Endodermal cell (in vitro differentiated cells): ENCODE measurements at regions not wholly inside any gene's neighbourhood (a gene's known extent, or its start where the extent isn't known, plus 50 kb on each side); places are given as distances from the start of the nearest gene placed in this dataset.
A peak's percentile ranks its signal among the peaks of the same experiment; 100 is the strongest.

Source experiments
- DNase-seq: peaks from one replicate; pipeline ENCODE4 v3.0.0-alpha.2; 2017
- H3K27ac ChIP-seq: 2 replicates; pipeline ENCODE4 v1.5.1; 2013; ENCODE audit warnings: mild to moderate bottlenecking, low read depth, low read length, moderate library complexity
- H3K27me3 ChIP-seq: 2 replicates; pipeline ENCODE4 v1.6.1; 2013; ENCODE audit warnings: mild to moderate bottlenecking, low read length, moderate library complexity; ENCODE audit not compliant: insufficient read depth, control insufficient read depth, poor library complexity, severe bottlenecking
- H3K36me3 ChIP-seq: 2 replicates; pipeline ENCODE4 v1.7.0; 2013; ENCODE audit warnings: mild to moderate bottlenecking, low read length, moderate library complexity; ENCODE audit not compliant: control insufficient read depth, insufficient read depth
- H3K4me1 ChIP-seq: one replicate; pipeline ENCODE4 v1.7.0; 2013; ENCODE audit warnings: low read length; ENCODE audit not compliant: control insufficient read depth, insufficient read depth
- H3K4me3 ChIP-seq: 2 replicates; pipeline ENCODE4 v1.5.1; 2013; ENCODE audit warnings: mild to moderate bottlenecking, low read length, moderate library complexity
- H3K9ac ChIP-seq: 2 replicates; pipeline ENCODE4 v1.6.1; 2013; ENCODE audit warnings: mild to moderate bottlenecking, low read length, moderate library complexity; ENCODE audit not compliant: poor library complexity, severe bottlenecking; ENCODE audit errors: extremely low read depth
- H3K9me3 ChIP-seq: 2 replicates; pipeline ENCODE4 v1.6.1; 2013; ENCODE audit warnings: mild to moderate bottlenecking, low read length, moderate library complexity; ENCODE audit not compliant: control insufficient read depth
- H3K27ac Mint-ChIP-seq: 2 replicates; pipeline ENCODE4 v1.8.0; 2020; ENCODE audit warnings: mixed read lengths
- H3K27me3 Mint-ChIP-seq: 2 replicates; pipeline ENCODE4 v1.8.0; 2021; ENCODE audit warnings: mild to moderate bottlenecking, mixed read lengths; ENCODE audit not compliant: insufficient read depth
- H3K36me3 Mint-ChIP-seq: 2 replicates; pipeline ENCODE4 v1.8.0; 2020; ENCODE audit warnings: low read depth, mixed read lengths
- H3K4me1 Mint-ChIP-seq: 2 replicates; pipeline ENCODE4 v1.8.0; 2020; ENCODE audit warnings: mixed read lengths
- H3K4me3 Mint-ChIP-seq: 2 replicates; pipeline ENCODE4 v1.8.0; 2020; ENCODE audit warnings: mild to moderate bottlenecking, moderate library complexity, mixed read lengths
- H3K9me3 Mint-ChIP-seq: 2 replicates; pipeline ENCODE4 v1.8.0; 2020; ENCODE audit warnings: mild to moderate bottlenecking, mixed read lengths
- WGBS, 2 experiments: methylation state at CpG; one replicate each; pipeline versions ENCODE4 v1.1.5 to v1.1.7; 2013; ENCODE audit warnings: missing lambda C conversion rate in 2 of 2, mixed read lengths in 1 of 2; ENCODE audit not compliant: insufficient coverage in 1 of 2, insufficient read length in 1 of 2; 5-methylcytosine and 5-hydroxymethylcytosine counted together
- TF ChIP-seq, protein P1 (sequence below): fragments of 200-600 bp; sonication (generic); conservative IDR thresholded peaks from 2 replicates; pipeline ENCODE4 v1.5.0; 2021; ENCODE audit warnings: antibody characterized with exemption, mild to moderate bottlenecking

DNA sequence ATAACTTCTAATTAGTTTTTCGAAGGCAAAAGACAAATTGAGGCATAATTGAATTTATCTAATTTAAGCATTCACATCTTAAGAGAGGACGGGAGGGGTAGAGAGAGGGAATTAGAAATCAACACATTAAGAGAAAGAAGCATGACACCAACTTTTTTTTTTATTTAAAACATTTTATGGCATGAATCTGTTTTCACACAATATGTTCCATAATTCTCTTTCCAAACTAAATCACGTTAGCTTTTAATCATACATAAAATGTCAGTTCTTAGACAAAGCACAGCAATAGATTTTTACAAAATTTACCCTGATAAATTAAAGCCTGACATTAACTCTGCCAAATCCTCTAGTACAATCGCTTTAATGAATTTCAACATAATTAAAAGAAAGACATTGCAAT lies 600.8 kb upstream of the ROBO1 start:
- WGBS, 2 experiments = 88 to 93% methylated on average over 1 to 4 of the region's 4 CpGs
- H3K9ac ChIP-seq = no peak overlapping the region
- H3K4me3 Mint-ChIP-seq = no peak overlapping the region
- no peak for DNase-seq
- peaks cover 34% of the 10 kb centered on the region for H3K27me3 Mint-ChIP-seq
- peaks cover 28% of the 10 kb centered on the region for H3K27me3 ChIP-seq
- no peak overlapping the region for H3K27ac Mint-ChIP-seq
- H3K4me1 ChIP-seq = no peaks in the 10 kb centered on the region
- H3K9me3 Mint-ChIP-seq = no peaks in the 10 kb centered on the region
- H3K4me1 Mint-ChIP-seq = peaks cover 8% of the 10 kb centered on the region
- TF ChIP-seq, protein P1, sequence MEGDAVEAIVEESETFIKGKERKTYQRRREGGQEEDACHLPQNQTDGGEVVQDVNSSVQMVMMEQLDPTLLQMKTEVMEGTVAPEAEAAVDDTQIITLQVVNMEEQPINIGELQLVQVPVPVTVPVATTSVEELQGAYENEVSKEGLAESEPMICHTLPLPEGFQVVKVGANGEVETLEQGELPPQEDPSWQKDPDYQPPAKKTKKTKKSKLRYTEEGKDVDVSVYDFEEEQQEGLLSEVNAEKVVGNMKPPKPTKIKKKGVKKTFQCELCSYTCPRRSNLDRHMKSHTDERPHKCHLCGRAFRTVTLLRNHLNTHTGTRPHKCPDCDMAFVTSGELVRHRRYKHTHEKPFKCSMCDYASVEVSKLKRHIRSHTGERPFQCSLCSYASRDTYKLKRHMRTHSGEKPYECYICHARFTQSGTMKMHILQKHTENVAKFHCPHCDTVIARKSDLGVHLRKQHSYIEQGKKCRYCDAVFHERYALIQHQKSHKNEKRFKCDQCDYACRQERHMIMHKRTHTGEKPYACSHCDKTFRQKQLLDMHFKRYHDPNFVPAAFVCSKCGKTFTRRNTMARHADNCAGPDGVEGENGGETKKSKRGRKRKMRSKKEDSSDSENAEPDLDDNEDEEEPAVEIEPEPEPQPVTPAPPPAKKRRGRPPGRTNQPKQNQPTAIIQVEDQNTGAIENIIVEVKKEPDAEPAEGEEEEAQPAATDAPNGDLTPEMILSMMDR = no peak
- no peaks in the 10 kb centered on the region for H3K36me3 ChIP-seq
- H3K4me3 ChIP-seq = no peak overlapping the region
- H3K36me3 Mint-ChIP-seq = no peaks in the 10 kb centered on the region
- no peaks in the 10 kb centered on the region for H3K9me3 ChIP-seq
- H3K27ac ChIP-seq = no peak overlapping the region

DNA sequence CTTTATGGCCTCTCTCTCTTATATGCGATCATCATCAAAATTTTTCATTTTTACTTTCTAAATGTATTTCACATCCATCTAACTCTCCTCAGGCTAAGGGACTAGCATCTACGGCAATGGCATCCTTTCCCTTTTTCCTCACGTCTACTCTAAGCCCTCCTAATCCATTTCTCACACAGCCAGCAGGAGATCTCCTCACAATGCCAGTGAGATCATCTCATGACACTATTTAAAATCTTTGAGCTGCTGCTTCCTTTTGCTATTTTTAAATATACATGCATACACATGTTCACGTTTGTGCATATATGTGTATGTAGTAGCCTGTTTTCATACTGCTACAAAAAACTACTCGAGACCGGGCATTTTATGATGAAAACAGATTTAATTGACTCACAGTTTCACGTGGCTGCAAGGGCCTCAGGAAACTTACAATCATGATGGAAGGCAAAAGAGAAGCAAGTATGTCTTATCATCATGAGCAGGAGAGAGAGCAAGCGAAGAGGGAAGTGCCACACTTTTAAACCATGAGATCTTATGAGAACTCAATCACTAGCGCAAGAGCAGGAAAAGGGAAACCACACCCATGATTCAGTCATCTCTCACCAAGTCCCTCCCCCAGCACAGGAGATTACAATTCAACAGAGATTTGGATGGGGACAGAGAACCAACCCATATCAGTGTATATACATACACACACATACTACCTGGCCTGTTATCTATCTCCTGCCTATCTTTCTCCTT lies 599.2 kb upstream of the ROBO1 start:
- H3K9ac ChIP-seq = no peak overlapping the region
- no peak overlapping the region for H3K27ac ChIP-seq
- 78 to 96% methylated on average over 7 to 9 of the region's 9 CpGs for WGBS, 2 experiments
- DNase-seq = no peak
- H3K36me3 ChIP-seq = no peaks in the 10 kb centered on the region
- no peak overlapping the region for H3K4me3 ChIP-seq
- H3K27me3 ChIP-seq = peaks cover 28% of the 10 kb centered on the region
- H3K9me3 ChIP-seq = no peaks in the 10 kb centered on the region
- Mint-ChIP-seq H3K27ac (peak overlapping the region; percentile 11), H3K9me3 (no peaks in the 10 kb centered on the region), H3K27me3 (peaks cover 34% of the 10 kb centered on the region), H3K36me3 (no peaks in the 10 kb centered on the region), H3K4me1 (peaks cover 8% of the 10 kb centered on the region), H3K4me3 (no peak overlapping the region)
- no peaks in the 10 kb centered on the region for H3K4me1 ChIP-seq
- TF ChIP-seq, protein P1 = no peak

DNA sequence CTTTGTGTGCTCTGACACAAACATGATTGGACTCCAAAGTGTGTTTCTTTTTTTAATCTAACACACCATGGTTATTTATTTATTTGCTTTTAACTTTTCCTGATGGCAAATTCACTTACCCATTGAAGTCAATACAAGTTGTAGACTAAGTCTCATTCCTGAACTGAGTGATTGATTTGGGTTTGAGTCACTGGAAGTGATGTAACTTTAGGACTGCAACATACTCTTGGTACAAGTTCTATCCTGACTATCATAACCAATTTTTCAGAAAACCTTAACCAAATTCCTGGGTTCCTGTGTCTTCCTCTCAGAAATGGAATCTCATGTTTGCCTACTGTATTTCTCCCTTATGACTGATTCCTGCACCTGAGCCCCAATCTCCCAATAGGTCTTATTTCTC lies 590.0 kb upstream of the ROBO1 start:
- Mint-ChIP-seq H3K4me3 (no peak overlapping the region), H3K4me1 (peaks cover 5% of the 10 kb centered on the region), H3K27me3 (peaks cover 5% of the 10 kb centered on the region), H3K27ac (no peak overlapping the region), H3K9me3 (no peaks in the 10 kb centered on the region), H3K36me3 (no peaks in the 10 kb centered on the region)
- Histone ChIP-seq H3K4me1 (no peaks in the 10 kb centered on the region), H3K9me3 (no peaks in the 10 kb centered on the region), H3K27ac (no peak overlapping the region), H3K27me3 (no peaks in the 10 kb centered on the region), H3K9ac (no peak overlapping the region), H3K4me3 (no peak overlapping the region), H3K36me3 (no peaks in the 10 kb centered on the region)
- DNase-seq = no peak
- TF ChIP-seq, protein P1 = no peak
